Forelimb muscle (tissue), 1 donor: ENCODE measurements at regions not wholly inside any gene's neighbourhood (a gene's known extent, or its start where the extent isn't known, plus 50 kb on each side); places are given as distances from the start of the nearest gene placed in this dataset.

Source experiments
- DNase-seq: peaks from one replicate; pipeline ENCODE4 v3.0.0-alpha.2; 2013; ENCODE audit warnings: low read depth

DNA sequence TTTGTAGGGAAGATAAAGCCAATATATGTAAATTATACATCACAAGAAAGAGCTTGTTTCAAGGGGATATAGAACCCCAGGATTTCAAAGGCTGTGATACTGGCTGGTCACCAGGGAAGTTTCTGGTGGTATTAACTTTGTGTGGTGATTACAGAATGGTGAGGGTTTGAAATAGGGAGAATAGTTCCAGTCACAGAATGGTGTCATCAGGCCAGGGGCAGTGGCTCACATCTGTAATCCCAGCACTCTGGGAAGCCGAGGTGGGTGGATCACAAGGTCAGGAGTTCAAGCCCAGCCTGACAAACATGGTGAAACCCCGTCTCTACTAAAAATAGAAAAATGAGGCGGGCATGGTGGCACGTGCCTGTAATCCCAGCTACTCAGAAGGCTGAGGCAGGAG lies 183.8 kb upstream of the XYLT1 start:
- no peak for DNase-seq

DNA sequence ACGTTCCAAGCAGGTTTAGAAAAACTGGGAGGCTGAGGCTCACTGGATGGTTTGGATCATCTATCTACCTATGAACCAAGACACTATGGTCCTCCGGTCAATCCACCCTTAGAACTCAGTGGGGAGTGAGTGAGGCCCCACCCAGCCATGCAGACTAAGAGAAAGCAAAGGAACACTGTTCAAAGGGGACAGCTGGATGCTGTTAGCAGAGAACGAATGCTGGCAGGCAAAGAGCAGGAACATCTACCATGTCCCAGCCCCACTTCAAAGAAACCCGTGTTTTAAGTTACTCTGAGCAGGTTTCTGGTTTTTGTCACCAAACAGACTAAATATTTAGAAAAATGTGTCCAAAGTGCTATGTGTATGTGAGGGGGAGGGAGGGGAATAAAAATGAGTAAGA lies 183.4 kb upstream of the XYLT1 start:
- no peak for DNase-seq

DNA sequence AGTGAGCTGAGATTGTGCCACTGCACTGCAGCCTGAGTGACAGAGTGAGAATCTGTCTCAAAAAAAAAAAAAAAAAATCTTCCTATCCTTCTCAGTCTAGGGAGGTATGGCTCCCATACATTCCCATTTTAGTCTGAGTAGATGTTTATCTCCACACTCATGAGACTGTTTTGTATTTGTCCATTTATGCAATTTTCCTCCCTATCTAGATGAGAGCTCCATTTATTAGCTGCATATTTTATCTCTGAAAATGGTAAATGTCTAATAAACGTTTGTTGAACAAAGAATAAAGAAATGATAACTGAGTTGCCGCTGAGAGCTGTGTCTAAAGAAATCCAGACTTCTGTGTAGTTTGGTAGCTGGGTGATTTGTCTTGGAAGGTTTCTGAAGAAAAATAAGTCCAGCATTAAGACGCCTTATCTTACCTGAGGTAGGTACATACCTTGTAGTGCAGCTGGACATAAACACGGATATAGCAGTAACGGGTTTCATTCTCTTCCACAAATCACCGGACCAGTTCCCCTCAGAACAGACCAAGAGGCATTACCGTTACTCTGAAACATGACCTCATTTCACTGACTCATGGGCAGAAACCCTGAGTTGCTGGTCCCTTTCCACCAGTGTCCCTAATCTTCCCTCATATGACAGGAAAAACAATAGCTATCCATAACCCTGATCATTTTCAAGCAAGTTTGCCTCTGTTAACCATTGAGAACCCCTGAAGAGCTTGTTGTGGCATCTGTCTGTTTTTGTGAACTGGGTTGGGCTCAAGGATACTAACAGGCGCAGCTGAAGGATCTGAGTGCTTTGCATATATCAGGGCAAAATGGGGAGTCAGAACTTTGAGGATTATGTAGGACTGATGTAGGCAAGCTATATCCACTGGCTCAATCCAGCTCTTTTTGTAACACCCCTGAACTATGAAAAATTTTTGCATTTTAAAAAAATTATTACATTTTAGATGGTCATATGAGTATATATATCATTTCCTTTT lies 177.4 kb upstream of the XYLT1 start:
- DNase-seq, result no peak

DNA sequence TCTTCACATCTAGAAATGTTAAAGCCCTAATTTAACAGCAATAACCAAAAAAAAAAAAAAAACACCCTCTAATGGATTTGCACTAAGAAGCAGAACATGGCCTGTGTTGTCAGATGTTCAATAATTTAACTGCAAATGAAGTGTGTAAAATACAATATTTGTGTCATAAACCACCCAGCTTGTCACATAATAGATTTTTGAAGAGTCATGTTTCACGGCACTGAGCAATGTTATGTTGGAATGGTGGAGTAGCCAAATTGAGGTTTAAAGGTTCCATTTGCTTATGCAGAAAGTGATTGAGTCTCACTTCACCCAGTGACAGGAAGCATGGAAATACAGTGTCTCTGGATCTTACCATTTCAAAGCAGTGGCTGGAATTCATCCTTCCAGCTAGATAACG lies 173.2 kb upstream of the XYLT1 start:
- no peak for DNase-seq

DNA sequence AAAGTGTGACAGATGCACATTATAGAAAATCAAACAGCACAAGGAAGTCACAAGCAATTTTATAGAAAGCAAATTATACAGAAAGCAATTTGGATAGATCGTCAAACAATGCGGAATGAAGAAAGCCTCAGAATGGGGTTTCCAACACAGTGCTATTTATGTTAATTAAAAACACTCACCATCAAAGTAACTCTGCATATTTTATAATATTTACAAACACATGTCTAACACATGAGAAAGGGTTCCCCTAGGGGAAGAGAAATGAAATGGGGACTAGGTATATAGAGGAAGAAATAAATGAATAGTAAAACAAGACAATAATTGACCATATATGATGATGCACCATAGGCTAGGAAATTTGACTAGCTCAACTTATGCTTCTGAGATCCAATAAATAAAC lies 171.2 kb upstream of the XYLT1 start:
- DNase-seq, result no peak

DNA sequence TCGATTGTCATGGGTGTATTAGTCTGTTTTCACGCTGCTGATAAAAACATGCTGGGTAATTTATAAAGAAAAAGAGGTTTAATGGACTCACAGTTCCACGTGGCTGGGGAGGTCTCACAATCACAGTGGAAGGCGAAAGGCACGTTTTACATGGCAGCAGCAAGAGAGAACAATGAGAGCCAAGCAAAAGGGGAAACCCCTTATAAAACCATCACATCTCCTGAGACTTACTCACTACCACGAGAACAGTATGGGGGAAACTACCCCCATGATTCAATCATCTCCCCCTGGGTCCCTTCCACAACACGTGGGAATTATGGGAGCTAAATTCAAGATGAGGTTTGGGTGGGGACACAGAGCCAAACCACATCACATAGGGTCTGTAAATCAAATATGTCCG lies 167.4 kb upstream of the XYLT1 start:
- DNase-seq, result no peak

DNA sequence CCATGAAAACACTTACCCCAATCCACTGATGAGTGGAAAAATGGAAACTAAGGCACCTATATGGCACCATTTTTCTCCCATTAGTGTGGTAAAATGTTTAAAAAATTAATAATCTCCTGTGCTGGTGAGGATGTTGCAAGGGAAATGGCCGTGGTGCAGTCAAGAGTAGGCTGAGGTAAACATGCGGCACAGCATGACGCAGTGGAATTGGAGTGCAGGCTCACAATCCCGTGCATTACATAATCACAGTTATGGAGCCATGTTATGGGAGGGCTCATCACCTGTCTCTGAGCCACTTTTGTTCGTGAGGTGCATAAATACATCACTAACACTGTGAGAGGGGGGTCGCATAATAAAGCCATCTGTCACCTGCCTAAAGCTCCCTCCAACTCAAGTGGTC lies 164.4 kb upstream of the XYLT1 start:
- no peak for DNase-seq

DNA sequence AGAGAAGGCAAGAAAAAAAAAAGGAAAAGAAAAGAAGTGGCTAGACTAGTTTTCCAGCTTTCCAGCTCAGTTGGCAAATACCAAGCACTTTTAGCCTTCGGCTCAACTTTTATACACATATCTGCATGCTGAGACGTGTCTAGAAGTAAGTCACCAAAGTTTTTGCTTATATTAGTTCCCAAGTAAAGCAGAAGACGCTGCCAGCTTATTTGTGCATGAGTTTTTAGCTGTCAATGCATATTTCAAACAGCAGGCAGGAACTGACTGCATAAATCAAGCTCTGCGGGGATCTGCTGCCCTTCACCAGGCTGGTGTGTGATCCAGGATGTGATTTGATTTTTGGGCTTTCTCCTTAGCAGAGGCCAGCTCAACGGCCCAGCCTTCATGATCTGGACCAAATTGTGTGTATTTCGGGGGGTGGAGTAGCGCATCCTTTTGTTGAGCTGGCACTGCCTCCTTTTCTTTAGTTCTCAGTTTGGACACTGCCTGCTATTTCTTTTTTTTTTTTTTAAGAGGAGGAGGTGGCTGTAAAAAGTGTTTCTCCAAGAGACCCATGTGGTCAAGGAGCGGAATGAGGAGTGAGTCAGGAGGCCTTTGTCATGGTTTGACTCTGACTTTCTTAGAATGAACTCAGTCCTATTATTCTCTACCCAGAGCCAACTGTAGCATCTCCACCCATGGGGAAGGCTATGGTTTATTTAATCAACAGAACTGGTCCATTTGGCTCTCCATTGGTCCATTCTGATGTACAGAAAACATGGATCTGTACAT lies 162.6 kb upstream of the XYLT1 start:
- no peak for DNase-seq

DNA sequence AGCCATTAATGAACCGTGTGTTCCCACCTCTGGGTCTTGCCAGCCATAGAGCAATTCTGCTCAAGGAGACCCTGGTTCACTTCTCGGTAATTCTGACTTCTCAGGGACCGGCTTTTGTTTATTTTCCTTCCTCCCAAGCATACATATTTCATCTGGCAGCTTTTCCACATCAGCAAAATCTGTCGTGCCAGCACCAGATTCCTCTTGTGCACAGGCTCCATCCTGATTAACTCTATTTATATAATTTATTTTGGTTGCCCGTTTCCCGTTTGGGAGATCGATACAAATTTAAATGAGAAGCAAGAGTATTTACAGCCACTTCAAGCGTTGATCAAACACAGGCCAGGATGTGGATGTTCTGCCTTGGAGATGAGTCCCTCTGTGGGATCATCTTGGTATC lies 161.9 kb upstream of the XYLT1 start:
- DNase-seq, result no peak

DNA sequence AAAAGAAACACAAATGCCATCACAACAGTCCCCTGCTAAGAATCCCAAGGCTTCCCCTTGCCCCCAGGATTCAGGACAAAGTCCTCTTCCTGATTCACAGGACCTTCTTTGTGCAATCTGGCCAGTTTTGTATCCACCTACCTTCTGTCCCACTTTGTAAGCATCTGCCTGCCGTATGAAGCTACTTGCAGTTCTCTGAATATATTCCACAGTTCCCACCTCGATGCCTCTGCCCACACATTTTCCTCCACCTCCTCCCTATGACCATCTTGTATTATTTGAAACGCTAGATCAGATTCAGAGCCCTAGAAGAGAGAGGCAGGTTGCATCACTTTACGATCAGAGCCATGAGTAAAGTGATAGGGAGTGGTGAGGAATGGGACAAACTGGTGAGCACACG lies 159.2 kb upstream of the XYLT1 start:
- no peak for DNase-seq

DNA sequence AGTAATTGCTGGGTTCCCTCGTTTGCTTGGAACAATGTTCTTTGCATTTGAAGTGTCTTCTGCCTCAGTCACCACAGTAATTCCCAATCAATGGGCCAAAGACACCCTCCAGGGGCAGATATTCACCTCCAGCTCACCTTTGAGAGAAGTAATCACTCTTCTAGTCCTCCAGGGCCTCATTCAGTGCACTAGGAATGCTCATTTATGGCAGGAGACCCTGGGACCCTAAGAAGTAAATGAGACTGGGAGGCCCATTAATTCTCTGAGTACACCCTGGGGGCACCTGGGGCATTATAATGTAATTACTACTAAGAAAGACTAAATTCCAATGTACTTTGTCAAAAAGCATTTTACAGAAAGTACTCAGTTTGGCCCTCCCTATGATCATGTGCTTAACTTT lies 158.2 kb upstream of the XYLT1 start:
- DNase-seq, result no peak

DNA sequence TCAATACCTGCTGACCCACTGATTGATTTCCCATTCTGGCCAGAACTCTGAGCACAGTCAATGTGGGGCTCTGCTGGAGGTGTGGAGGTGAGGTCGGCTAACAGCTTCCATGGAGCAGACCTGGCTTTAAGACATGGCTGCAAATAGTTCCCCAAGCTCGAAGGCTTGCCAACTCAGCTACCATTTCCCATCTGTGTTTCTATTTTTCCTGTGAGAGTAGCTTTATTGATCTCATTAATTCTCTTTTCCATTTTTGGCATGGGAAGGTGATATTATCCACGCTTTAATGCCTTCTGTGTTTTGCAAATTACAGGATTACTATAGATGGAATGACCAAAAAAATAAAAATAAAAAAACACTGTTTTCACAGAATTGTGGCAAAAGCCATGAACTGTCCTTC lies 151.6 kb upstream of the XYLT1 start:
- DNase-seq, result no peak

DNA sequence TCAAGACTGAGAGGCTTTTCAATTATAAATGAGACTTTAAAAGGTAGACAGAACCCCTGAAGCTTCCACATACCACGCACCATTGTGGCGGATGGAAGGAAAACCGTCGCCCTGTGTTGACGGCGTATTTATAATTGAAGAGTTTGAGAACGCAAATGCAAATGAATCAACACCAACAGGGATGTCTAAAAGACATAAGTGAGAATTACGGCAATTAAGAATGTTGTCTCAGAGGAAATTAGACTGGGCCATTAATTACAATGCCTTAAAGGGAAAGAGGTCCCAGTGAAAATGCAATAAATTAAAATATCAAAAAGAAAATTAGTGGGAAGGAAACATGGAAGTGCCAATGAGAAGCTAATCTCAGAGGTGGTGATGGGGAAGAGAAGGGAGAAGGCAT lies 148.5 kb upstream of the XYLT1 start:
- DNase-seq, result no peak

DNA sequence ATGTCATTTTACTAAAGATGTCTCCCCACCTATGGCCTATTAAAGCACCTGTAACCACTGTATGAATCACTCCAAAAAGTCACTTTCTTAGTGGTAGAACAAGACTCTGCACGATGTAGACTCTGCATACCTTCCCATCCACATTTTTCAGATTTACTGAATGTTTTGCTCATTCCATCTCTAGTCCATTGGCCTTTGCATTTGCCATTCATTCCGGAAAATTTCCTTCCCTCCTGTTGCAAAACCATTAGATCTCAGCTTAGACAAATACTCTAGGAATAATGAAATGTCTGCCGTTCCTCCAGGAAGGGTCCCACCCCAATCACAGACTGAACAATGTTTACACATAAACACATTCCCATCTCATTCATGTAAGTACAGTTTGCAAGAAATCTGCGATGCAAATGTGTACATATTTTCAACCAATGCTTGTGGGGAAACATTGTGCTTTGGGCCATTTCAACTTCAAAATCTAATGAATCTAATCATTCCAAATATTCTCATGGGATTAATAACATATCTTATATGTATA lies 146.3 kb upstream of the XYLT1 start:
- no peak for DNase-seq

DNA sequence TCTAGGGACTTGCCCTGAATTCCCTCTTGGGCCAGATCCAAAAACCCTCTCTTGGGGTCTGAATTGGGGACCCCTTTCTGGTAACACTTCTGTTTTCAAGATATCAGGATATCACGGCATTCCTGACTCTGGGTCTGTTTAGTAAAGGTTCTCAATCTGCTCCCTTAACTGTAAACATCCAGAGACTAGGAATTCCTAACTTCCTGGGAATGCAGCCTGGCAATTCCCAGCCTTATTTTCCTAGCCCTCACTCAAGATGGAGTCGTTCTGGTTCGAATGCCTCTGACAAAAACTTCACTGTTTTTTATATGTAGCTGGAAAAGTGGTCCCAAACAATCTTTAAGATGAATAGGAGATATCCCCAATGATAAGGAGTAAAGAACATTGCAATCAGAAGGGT lies 141.6 kb upstream of the XYLT1 start:
- no peak for DNase-seq

DNA sequence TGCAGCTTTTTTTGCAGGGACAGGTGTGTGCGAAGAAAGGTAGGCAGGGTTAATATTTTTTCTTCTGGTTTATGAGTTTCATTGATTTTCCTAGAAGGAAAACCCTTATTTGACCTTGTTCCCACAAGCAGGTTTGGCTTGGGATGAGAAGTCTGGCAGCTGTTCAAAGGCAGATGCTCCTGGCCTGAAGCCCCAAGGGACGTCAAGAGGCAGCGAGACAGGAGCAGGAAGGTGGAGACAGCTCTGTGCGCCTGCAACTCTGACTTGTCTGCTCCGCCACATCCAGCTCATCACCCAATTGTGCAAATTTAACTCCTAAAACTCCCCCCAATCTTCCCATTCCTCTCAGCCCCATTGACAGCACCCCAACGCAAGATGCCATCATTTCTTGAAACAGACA lies 136.8 kb upstream of the XYLT1 start:
- no peak for DNase-seq

DNA sequence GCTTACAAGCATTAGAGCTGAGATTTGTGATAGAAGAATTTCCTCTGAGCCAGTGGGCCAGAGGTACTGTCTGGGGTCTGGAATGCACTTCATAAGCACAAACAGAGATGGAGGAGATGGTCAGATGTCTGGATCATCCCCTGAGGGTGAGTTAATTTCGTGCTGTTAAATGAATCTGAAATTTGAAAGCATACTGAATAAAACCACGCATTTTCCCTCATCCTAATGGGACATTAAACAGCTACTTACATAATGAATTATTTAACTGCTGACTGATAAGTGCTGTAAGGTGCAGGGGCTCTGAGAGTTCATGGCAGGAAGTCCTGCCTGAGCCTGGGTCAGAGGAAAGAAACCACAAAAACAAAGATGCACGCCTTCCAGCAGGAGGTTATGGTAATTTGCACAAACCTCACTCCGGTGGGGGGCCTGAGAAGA lies 136.3 kb upstream of the XYLT1 start:
- DNase-seq, result no peak

DNA sequence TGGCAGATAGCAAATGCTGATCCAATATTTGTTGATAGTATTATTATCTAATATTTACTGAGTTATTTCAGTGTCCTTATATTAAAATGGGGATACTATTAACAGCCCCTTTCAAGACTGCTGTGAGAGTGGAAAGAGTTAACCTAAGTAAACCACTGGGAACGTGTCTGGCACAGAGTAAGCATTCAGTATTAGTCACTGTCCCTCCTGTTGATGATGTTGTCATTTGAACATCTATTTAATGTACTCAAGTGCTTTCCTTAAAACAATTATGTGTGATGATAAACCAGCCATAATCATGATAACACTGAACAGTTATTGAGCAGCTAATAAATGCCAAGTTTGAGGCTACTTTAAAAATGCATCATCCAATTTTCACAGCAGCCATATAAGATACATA lies 135.7 kb upstream of the XYLT1 start:
- DNase-seq, result no peak

DNA sequence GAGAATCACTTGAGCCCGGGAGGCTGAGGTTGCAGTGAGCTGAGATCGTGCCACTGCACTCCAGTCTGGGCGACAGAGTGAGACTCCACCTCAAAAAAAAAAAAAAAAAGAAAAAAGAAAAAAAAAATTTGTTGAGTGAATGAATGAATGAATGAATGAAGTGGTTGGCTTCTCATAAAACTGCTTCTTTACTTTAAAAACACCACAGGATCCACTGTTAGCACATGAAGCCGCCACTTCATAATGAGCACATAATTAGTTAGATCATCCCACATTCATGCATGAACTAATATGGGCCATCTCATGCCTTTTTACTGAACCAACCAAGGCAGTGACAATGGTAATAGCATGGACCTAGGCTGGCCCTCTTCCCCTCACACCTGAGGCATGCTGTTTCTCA lies 135.0 kb upstream of the XYLT1 start:
- no peak for DNase-seq

DNA sequence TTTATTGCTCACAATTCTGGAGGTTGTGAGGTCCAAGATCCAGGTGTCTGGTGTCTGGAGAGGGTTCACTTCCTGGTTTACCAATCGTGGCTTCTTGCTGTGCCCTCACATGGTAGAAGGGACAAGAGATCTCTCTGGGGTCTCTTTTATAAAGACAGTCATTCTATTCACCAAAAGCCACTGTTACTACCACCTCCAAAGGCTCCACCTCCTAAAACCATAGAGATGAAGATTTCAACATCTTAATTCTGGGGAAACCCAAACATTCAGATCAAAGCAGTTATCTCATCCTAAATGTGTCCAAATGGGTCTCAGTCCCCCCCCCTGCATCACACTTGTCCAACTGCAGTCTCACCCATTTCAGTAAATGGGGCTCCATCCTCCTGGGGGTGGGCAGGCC lies 132.9 kb upstream of the XYLT1 start:
- no peak for DNase-seq

DNA sequence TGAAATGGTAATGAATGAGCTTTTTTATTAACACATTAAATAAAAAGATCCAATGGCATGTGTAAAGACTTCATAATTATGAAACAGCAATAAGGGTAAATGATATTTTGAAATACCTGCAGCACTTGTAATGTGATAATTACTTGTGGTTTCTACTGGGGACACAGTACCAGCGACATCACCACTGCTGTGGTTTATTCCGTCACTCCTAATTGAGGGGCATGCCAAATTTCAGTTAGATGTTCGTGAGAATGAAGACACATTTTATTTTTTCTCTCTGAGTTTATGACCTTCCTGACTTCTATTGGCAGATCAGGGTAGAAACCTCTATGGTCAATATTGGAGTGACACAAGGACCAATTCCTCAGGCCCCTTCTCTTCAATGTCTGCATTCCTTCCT lies 131.9 kb upstream of the XYLT1 start:
- no peak for DNase-seq

DNA sequence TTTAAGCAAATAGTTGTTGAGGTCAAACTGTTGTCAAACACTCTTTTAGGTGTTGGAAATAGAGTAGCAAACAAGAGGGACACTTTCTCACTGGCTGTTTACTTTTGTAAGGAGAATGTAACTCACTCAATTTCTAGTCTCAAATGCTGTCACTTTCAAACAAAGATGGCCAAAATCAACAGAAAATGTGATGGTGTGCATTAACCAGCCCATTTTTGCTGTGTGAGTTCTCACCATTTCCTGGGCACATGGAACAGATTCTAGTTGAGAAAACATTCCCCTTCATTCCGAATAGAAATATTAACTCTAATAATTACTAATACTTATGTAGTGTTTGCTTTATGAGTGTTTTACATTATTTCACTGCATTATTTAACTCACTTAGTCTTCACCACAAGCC lies 128.2 kb upstream of the XYLT1 start:
- no peak for DNase-seq
